ENCODE measurements at regions not wholly inside any gene's neighbourhood (a gene's known extent, or its start where the extent isn't known, plus 50 kb on each side); places are given as distances from the start of the nearest gene placed in this dataset.

DNA sequence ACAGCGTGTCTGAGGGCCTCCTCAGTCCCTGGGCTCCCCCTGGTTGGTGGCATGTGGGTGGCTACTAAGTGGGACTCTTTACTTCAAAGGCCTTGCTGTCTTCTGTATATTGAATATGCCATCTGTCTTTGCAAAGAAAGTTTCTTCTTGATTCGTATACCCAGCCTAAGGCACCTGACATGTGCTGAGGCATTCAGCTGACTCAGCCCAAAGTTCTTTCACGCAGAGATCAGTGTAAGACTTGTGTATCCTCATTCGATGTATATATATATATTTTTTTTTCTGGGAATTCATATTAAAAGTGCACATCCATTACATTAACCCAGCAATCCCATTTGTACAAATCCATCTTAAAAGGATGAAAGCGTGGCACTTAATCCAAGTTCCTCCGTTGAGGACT, 115.1 kb upstream of the PMEPA1 start:
- TF ChIP-seq, protein P1, sequence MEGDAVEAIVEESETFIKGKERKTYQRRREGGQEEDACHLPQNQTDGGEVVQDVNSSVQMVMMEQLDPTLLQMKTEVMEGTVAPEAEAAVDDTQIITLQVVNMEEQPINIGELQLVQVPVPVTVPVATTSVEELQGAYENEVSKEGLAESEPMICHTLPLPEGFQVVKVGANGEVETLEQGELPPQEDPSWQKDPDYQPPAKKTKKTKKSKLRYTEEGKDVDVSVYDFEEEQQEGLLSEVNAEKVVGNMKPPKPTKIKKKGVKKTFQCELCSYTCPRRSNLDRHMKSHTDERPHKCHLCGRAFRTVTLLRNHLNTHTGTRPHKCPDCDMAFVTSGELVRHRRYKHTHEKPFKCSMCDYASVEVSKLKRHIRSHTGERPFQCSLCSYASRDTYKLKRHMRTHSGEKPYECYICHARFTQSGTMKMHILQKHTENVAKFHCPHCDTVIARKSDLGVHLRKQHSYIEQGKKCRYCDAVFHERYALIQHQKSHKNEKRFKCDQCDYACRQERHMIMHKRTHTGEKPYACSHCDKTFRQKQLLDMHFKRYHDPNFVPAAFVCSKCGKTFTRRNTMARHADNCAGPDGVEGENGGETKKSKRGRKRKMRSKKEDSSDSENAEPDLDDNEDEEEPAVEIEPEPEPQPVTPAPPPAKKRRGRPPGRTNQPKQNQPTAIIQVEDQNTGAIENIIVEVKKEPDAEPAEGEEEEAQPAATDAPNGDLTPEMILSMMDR (IDR thresholded peaks at IDR 0.05; ENCODE audit: low read depth, low read length), result no peak
- TF ChIP-seq, protein P2, sequence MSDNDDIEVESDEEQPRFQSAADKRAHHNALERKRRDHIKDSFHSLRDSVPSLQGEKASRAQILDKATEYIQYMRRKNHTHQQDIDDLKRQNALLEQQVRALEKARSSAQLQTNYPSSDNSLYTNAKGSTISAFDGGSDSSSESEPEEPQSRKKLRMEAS (IDR thresholded peaks at IDR 0.05; ENCODE audit: low read depth, low read length), result no peak
- no peak for TF ChIP-seq POLR2A (IDR thresholded peaks at IDR 0.05; ENCODE audit: extremely low read depth, insufficient read length)

Data from NB4 (cell line).